ENCODE measurements at regions not wholly inside any gene's neighbourhood (a gene's known extent, or its start where the extent isn't known, plus 50 kb on each side); places are given as distances from the start of the nearest gene placed in this dataset.

- Histone ChIP-seq H3K9me3 (no peaks in the 10 kb centered on the region), H3K36me3 (no peaks in the 10 kb centered on the region), H3K4me1 (no peaks in the 10 kb centered on the region), H3K27me3 (no peaks in the 10 kb centered on the region), H3K4me3 (replicated peaks in 1 of 3) (no peak overlapping the region), H3K27ac (no peak overlapping the region)
- TF ChIP-seq CTCF (IDR thresholded peaks at IDR 0.05) (no peak), POLR2A (IDR thresholded peaks at IDR 0.05) (no peak)
- no peak for DNase-seq
- intact Hi-C loops (cut with DNase I): no loop called here
- 62 to 70% methylated on average over 2 of the region's 2 CpGs for WGBS, 2 donors
Observed at GRCh38 chr2:19708776-19709175, 193.0 kb downstream of the TTC32 start.

GRCh38 chr2:19706332-19706731, 195.5 kb downstream of the TTC32 start:
- Histone ChIP-seq H3K4me3 (replicated peaks in 1 of 3) (no peak overlapping the region), H3K36me3 (no peaks in the 10 kb centered on the region), H3K9me3 (no peaks in the 10 kb centered on the region), H3K27me3 (no peaks in the 10 kb centered on the region), H3K4me1 (no peaks in the 10 kb centered on the region), H3K27ac (no peak overlapping the region)
- no peak for DNase-seq
- intact Hi-C loops (cut with DNase I): no loop called here
- TF ChIP-seq CTCF (IDR thresholded peaks at IDR 0.05) (no peak), POLR2A (IDR thresholded peaks at IDR 0.05) (no peak)

GRCh38 chr2:19702267-19702666, 199.5 kb downstream of the TTC32 start:
- intact Hi-C loops (cut with DNase I): no loop called here
- Histone ChIP-seq H3K27me3 (no peaks in the 10 kb centered on the region), H3K27ac (no peak overlapping the region), H3K4me3 (replicated peaks in 1 of 3) (no peak overlapping the region), H3K36me3 (no peaks in the 10 kb centered on the region), H3K9me3 (no peaks in the 10 kb centered on the region), H3K4me1 (no peaks in the 10 kb centered on the region)
- 75 to 81% methylated on average over 4 of the region's 4 CpGs for WGBS, 2 donors
- no peak for DNase-seq
- TF ChIP-seq CTCF (IDR thresholded peaks at IDR 0.05) (no peak), POLR2A (IDR thresholded peaks at IDR 0.05) (no peak)

GRCh38 chr2:19700861-19701585, 200.8 kb downstream of the TTC32 start:
- intact Hi-C loops (cut with DNase I): no loop called here
- Histone ChIP-seq H3K36me3 (no peaks in the 10 kb centered on the region), H3K27me3 (no peaks in the 10 kb centered on the region), H3K27ac (no peak overlapping the region), H3K4me3 (replicated peaks in 1 of 3) (no peak overlapping the region), H3K9me3 (no peaks in the 10 kb centered on the region), H3K4me1 (no peaks in the 10 kb centered on the region)
- no peak for DNase-seq
- 87 to 88% methylated on average over 10 of the region's 10 CpGs for WGBS, 2 donors
- TF ChIP-seq POLR2A (IDR thresholded peaks at IDR 0.05) (no peak), CTCF (IDR thresholded peaks at IDR 0.05) (no peak)

- no peak for TF ChIP-seq CTCF (IDR thresholded peaks at IDR 0.05)
- TF ChIP-seq POLR2A (IDR thresholded peaks at IDR 0.05): no peak
- no peak for DNase-seq
- no peaks in the 10 kb centered on the region for H3K4me1 ChIP-seq
- intact Hi-C loops (cut with DNase I): no loop called here
- no peaks in the 10 kb centered on the region for H3K27me3 ChIP-seq
- no peaks in the 10 kb centered on the region for H3K36me3 ChIP-seq
- no peaks in the 10 kb centered on the region for H3K9me3 ChIP-seq
- no peak overlapping the region for H3K4me3 ChIP-seq (replicated peaks in 1 of 3)
- no peak overlapping the region for H3K27ac ChIP-seq
- 86 to 97% methylated on average over 2 of the region's 2 CpGs for WGBS, 2 donors
Observed at GRCh38 chr2:19697131-19697530, 204.7 kb downstream of the TTC32 start.
